ENCODE measurements at regions not wholly inside any gene's neighbourhood (a gene's known extent, or its start where the extent isn't known, plus 50 kb on each side); places are given as distances from the start of the nearest gene placed in this dataset.

- FAIRE-seq (no peak), DNase-seq (ENCODE audit: low read depth, low spot score) (no peak)
- dilution Hi-C loops (cut with MboI; ENCODE audit: extremely low pct_ligation_motif_present, low sequenced_read_pairs) = no loop called here
- no peak for TF ChIP-seq EZH2 (IDR thresholded peaks at IDR 0.05; ENCODE audit: low read length)
- TF ChIP-seq, protein P1, sequence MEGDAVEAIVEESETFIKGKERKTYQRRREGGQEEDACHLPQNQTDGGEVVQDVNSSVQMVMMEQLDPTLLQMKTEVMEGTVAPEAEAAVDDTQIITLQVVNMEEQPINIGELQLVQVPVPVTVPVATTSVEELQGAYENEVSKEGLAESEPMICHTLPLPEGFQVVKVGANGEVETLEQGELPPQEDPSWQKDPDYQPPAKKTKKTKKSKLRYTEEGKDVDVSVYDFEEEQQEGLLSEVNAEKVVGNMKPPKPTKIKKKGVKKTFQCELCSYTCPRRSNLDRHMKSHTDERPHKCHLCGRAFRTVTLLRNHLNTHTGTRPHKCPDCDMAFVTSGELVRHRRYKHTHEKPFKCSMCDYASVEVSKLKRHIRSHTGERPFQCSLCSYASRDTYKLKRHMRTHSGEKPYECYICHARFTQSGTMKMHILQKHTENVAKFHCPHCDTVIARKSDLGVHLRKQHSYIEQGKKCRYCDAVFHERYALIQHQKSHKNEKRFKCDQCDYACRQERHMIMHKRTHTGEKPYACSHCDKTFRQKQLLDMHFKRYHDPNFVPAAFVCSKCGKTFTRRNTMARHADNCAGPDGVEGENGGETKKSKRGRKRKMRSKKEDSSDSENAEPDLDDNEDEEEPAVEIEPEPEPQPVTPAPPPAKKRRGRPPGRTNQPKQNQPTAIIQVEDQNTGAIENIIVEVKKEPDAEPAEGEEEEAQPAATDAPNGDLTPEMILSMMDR (optimal IDR thresholded peaks at IDR 0.05 in 1 of 3, IDR thresholded peaks at IDR 0.05 in 1 of 3, conservative IDR thresholded peaks at IDR 0.05 in 1 of 3; ENCODE audit: extremely low read depth in 1 of 3, insufficient read depth in 2 of 3, low read length in 3 of 3) = no peak
- Histone ChIP-seq H3K9ac (ENCODE audit: control insufficient read depth, extremely low read depth, insufficient read depth, low read length) (no peak overlapping the region), H4K20me1 (ENCODE audit: control insufficient read depth, extremely low read depth, insufficient read depth, low read length) (no peaks in the 10 kb centered on the region), H3K9me3 (ENCODE audit: control insufficient read depth, low read depth, low read length) (no peaks in the 10 kb centered on the region), H3K36me3 (ENCODE audit: control insufficient read depth in 2 of 2, extremely low read depth in 1 of 2, insufficient read depth in 2 of 2, low read length in 2 of 2) (no peaks in the 10 kb centered on the region), H3K27ac (ENCODE audit: control insufficient read depth, insufficient read depth, low read length) (no peak overlapping the region), H3K27me3 (ENCODE audit: control insufficient read depth, extremely low read depth, insufficient read depth, low read length) (no peaks in the 10 kb centered on the region), H3K79me2 (ENCODE audit: control insufficient read depth, insufficient read depth, low read length) (no peaks in the 10 kb centered on the region), H2AFZ (ENCODE audit: control insufficient read depth, low read length) (no peak overlapping the region), H3K4me2 (ENCODE audit: control insufficient read depth, extremely low read depth, insufficient read depth, low read depth, low read length) (no peak overlapping the region), H3K9me1 (ENCODE audit: control insufficient read depth, extremely low read depth, insufficient read depth, low read length) (no peaks in the 10 kb centered on the region), H3K4me3 (ENCODE audit: control insufficient read depth in 2 of 3, extremely low read depth in 1 of 3, insufficient read depth in 2 of 3, low read depth in 1 of 3, low read length in 3 of 3) (no peak overlapping the region), H3K4me1 (ENCODE audit: control insufficient read depth, extremely low read depth, insufficient read depth, low read length) (no peaks in the 10 kb centered on the region)
These were observed 148.5 kb upstream of the NAALADL2 start for GRCh38 chr3:174710612-174711011.

DNA sequence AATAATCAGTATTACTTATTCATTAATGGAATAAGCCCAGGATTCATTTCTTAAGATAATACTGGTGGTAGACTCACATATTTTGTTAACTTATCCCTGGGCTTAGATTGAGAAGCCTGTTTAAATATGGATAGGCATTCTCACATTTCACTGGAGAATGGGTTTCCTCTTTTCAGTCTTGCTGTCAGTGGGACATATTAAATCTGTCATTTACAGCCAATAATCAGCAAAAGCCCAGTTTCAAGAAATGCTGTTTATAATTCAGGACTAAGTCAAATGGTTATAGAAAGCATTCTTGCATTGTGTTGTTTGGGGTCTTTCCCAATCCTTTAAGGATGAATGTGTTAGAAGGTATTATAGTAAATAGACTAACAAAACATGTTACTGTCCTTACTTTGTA lies 143.7 kb upstream of the NAALADL2 start:
- H3K9me3 ChIP-seq (ENCODE audit: control insufficient read depth, low read depth, low read length) = no peaks in the 10 kb centered on the region
- dilution Hi-C loops (cut with MboI; ENCODE audit: extremely low pct_ligation_motif_present, low sequenced_read_pairs) = no loop called here
- H3K79me2 ChIP-seq (ENCODE audit: control insufficient read depth, insufficient read depth, low read length) = no peaks in the 10 kb centered on the region
- no peak overlapping the region for H3K27ac ChIP-seq (ENCODE audit: control insufficient read depth, insufficient read depth, low read length)
- H3K4me3 ChIP-seq (ENCODE audit: control insufficient read depth in 2 of 3, extremely low read depth in 1 of 3, insufficient read depth in 2 of 3, low read depth in 1 of 3, low read length in 3 of 3) = no peak overlapping the region
- H3K9me1 ChIP-seq (ENCODE audit: control insufficient read depth, extremely low read depth, insufficient read depth, low read length) = no peaks in the 10 kb centered on the region
- no peaks in the 10 kb centered on the region for H3K27me3 ChIP-seq (ENCODE audit: control insufficient read depth, extremely low read depth, insufficient read depth, low read length)
- no peak overlapping the region for H3K4me2 ChIP-seq (ENCODE audit: control insufficient read depth, extremely low read depth, insufficient read depth, low read depth, low read length)
- H4K20me1 ChIP-seq (ENCODE audit: control insufficient read depth, extremely low read depth, insufficient read depth, low read length) = no peaks in the 10 kb centered on the region
- H2AFZ ChIP-seq (ENCODE audit: control insufficient read depth, low read length) = no peak overlapping the region
- FAIRE-seq = no peak
- H3K9ac ChIP-seq (ENCODE audit: control insufficient read depth, extremely low read depth, insufficient read depth, low read length) = no peak overlapping the region
- DNase-seq (ENCODE audit: low read depth, low spot score) = no peak
- no peaks in the 10 kb centered on the region for H3K36me3 ChIP-seq (ENCODE audit: control insufficient read depth in 2 of 2, extremely low read depth in 1 of 2, insufficient read depth in 2 of 2, low read length in 2 of 2)
- no peaks in the 10 kb centered on the region for H3K4me1 ChIP-seq (ENCODE audit: control insufficient read depth, extremely low read depth, insufficient read depth, low read length)
- TF ChIP-seq, protein P1 (optimal IDR thresholded peaks at IDR 0.05 in 1 of 3, IDR thresholded peaks at IDR 0.05 in 1 of 3, conservative IDR thresholded peaks at IDR 0.05 in 1 of 3; ENCODE audit: extremely low read depth in 1 of 3, insufficient read depth in 2 of 3, low read length in 3 of 3) = no peak
- TF ChIP-seq EZH2 (IDR thresholded peaks at IDR 0.05; ENCODE audit: low read length) = no peak

Data from keratinocyte (primary cell).